ENCODE measurements at regions not wholly inside any gene's neighbourhood (a gene's known extent, or its start where the extent isn't known, plus 50 kb on each side); places are given as distances from the start of the nearest gene placed in this dataset.

DNA sequence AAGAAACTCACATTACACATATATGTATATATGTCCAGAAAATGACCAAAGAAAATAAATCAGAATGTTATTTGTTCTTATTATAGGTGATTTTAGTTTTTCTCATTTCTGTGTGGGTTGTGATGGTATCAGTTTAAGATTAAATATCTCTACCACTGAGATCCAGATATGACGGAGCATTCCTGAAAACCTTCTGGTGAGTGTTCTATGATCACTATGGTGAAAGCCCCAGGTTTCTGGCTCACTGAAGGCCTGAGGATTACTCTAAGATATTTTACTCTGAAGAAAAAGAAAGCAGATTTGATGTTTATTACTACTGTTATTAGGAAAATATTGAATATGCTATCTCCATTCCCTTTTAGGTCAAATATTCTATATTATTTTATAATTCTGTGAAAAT is 62.8 kb upstream of the L3MBTL3 start:
- H3K4me3 ChIP-seq (ENCODE audit: low read depth, poor library complexity, severe bottlenecking): no peak overlapping the region
- no peak for TF ChIP-seq POLR2A (IDR thresholded peaks at IDR 0.05)
- TF ChIP-seq, protein P1, sequence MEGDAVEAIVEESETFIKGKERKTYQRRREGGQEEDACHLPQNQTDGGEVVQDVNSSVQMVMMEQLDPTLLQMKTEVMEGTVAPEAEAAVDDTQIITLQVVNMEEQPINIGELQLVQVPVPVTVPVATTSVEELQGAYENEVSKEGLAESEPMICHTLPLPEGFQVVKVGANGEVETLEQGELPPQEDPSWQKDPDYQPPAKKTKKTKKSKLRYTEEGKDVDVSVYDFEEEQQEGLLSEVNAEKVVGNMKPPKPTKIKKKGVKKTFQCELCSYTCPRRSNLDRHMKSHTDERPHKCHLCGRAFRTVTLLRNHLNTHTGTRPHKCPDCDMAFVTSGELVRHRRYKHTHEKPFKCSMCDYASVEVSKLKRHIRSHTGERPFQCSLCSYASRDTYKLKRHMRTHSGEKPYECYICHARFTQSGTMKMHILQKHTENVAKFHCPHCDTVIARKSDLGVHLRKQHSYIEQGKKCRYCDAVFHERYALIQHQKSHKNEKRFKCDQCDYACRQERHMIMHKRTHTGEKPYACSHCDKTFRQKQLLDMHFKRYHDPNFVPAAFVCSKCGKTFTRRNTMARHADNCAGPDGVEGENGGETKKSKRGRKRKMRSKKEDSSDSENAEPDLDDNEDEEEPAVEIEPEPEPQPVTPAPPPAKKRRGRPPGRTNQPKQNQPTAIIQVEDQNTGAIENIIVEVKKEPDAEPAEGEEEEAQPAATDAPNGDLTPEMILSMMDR (IDR thresholded peaks at IDR 0.05): no peak
- WGBS, 2 donors: 81 to 91% methylated on average over 1 of the region's 1 CpG
- intact Hi-C loops (cut with DNase I; ENCODE audit: low total_unique reads): no loop called here
- DNase-seq (ENCODE audit: low spot score in 2 of 2): no peak

DNA sequence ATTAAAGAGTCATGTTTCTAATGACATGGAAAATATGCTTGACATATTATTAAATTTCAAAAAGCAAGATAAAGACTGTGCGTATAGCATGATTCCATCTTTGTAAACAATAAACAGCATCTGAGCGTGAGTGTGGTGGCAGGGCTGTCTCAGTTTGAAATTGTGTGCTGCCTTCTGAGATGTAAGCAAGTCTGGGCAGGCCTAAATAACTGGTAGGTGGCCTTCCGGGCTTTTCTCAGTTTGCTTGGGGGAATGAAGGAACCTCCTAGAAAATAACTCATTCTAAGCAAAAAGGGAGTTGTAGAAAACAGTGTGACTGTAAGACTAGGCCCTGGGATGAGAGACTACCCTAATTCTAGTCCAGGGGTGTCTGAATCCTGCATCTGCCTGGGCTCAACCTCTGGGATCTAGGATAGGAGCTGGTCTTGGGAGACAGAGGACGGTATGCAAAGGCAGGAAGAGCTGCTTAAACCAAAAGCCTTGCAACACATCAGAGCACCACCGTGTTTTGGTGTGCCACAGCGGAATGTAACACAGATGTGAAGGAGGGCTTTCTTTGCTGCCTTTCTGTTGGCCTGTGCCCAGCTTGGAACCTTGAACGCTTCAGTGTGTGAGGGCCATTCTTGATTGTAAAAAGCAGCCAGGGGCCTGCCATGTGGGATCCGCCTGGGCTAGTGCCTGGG is 63.5 kb upstream of the L3MBTL3 start:
- WGBS, 2 donors: 68 to 77% methylated on average over 8 of the region's 8 CpGs
- TF ChIP-seq, protein P1 (IDR thresholded peaks at IDR 0.05): no peak
- TF ChIP-seq POLR2A (IDR thresholded peaks at IDR 0.05): no peak
- intact Hi-C loops (cut with DNase I; ENCODE audit: low total_unique reads): no loop called here

DNA sequence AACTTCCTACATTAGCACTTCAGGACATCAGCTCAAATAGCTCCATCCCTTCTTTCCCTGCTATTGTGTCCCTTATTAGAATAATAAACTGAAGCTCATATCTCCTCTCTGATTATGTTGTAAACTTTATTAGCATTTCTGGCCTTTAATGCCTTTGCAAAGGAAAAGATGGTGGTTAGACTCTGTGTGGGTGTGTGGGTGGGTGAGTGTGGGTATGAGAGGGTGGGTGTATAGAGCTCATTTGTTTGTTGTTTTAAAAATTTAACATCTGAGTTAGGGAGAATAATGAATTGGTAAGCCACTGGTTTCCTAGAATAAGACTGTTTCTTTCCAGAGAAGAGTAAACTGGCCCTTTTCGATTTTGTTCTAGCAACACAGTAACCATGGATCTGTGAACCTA is 70.6 kb upstream of the L3MBTL3 start:
- DNase-seq (ENCODE audit: low spot score in 2 of 2): no peak
- no peak overlapping the region for H3K4me3 ChIP-seq (ENCODE audit: low read depth, poor library complexity, severe bottlenecking)
- 92 to 93% methylated on average over 1 of the region's 1 CpG for WGBS, 2 donors
- intact Hi-C loops (cut with DNase I; ENCODE audit: low total_unique reads): no loop called here
- TF ChIP-seq, protein P1 (IDR thresholded peaks at IDR 0.05): no peak
- TF ChIP-seq POLR2A (IDR thresholded peaks at IDR 0.05): no peak

More for the DNA sequence above, 63.5 kb upstream of the L3MBTL3 start:
- no peak overlapping the region for H3K4me3 ChIP-seq (ENCODE audit: low read depth, poor library complexity, severe bottlenecking)
- DNase-seq (ENCODE audit: low spot score in 2 of 2): no peak

DNA sequence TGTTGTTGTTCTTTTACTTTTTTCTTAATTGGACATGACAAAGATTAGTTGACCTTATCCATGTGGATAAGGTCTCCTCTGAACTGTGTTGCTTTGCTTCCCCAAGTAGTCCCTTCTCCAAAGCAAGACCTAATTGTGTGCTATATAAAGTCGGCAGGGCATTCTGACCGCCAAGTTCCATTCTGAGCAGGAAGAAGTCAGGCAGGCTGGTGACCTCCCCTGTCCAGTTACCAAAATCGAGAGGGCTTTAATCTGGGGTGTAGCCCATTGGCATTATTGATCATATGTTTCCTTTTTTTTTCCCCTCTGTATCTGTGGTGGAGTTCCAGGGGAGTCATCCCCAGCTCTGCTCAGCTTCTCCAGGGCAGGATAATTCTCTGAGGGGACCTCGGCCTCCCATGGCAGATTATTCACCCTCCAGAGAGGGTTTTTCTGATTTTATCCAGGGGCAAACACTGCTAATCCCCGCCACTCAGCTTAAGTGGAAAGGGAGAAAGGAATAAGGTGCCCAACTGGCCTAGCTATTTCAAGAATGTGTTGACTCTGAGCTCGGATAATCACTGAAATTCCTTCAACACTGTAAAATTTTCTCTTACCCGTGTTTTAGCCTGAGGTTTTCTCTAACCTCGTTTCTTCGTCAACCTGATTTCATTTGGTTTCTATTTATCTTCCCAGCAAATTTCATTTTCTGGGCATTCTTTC is 71.8 kb upstream of the L3MBTL3 start:
- no peak overlapping the region for H3K4me3 ChIP-seq (ENCODE audit: low read depth, poor library complexity, severe bottlenecking)
- intact Hi-C loops (cut with DNase I; ENCODE audit: low total_unique reads): no loop called here
- WGBS, 2 donors: 76 to 82% methylated on average over 9 of the region's 9 CpGs
- TF ChIP-seq, protein P1 (IDR thresholded peaks at IDR 0.05): no peak
- TF ChIP-seq POLR2A (IDR thresholded peaks at IDR 0.05): no peak
- no peak for DNase-seq (ENCODE audit: low spot score in 2 of 2)

DNA sequence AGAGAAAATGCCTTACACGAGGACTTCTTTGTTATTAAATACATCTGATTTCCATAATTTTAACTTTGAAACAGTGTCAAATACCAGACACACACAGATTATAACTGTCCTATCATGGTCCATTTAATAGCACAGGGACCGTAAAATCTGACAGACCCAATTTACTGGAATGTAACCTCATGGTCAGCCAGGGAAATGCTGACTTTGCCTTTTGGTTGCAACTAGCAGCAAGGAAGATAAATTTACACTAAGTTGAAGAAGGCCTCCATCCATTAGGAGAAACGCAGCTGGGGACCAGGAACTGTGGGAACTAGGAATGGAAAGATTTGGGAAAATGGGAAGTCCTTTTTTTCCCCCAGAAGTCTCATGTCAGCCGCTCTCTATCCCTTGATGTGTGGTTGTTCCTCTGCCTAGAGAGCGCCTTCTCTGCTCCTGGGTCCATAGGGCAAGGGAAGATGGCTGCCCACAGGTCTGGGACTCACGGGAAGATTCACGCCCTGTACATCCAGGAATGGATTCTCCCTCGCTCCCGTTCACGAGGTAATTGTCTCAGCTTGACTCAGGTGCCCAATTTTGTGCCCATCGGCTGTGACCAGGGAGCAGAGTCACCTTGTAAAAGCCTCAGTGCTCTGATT is 74.6 kb upstream of the L3MBTL3 start:
- TF ChIP-seq POLR2A (IDR thresholded peaks at IDR 0.05): no peak
- TF ChIP-seq, protein P1 (IDR thresholded peaks at IDR 0.05): no peak
- no peak overlapping the region for H3K4me3 ChIP-seq (ENCODE audit: low read depth, poor library complexity, severe bottlenecking)
- DNase-seq (ENCODE audit: low spot score in 2 of 2): no peak
- 89% methylated on average over 11 of the region's 11 CpGs for WGBS, 2 donors
- intact Hi-C loops (cut with DNase I; ENCODE audit: low total_unique reads): no loop called here

All from lower leg skin (tissue), 4 donors.